ENCODE measurements at regions not wholly inside any gene's neighbourhood (a gene's known extent, or its start where the extent isn't known, plus 50 kb on each side); places are given as distances from the start of the nearest gene placed in this dataset.

GRCh38 chr11:70889411-70889810 lies 363.0 kb downstream of the SHANK2 start:
- H3K27ac ChIP-seq, result no peak overlapping the region
- TF ChIP-seq CTCF (IDR thresholded peaks at IDR 0.05) (no peak), ZFX (IDR thresholded peaks at IDR 0.05; ENCODE audit: borderline replicate concordance) (no peak)

- no peak for TF ChIP-seq ZFX (IDR thresholded peaks at IDR 0.05; ENCODE audit: borderline replicate concordance)
- TF ChIP-seq CTCF (IDR thresholded peaks at IDR 0.05), result no peak
Observed at GRCh38 chr11:70891844-70892380, 360.5 kb downstream of the SHANK2 start.

GRCh38 chr11:70892889-70893288 lies 359.5 kb downstream of the SHANK2 start:
- no peak for TF ChIP-seq ZFX (IDR thresholded peaks at IDR 0.05; ENCODE audit: borderline replicate concordance)
- TF ChIP-seq CTCF (IDR thresholded peaks at IDR 0.05), result no peak
- H3K27ac ChIP-seq, result no peak overlapping the region

More at GRCh38 chr11:70891844-70892380, 360.5 kb downstream of the SHANK2 start:
- H3K27ac ChIP-seq, result no peak overlapping the region

GRCh38 chr11:70894566-70895365 lies 357.6 kb downstream of the SHANK2 start:
- no peak overlapping the region for H3K27ac ChIP-seq
- TF ChIP-seq ZFX (IDR thresholded peaks at IDR 0.05; ENCODE audit: borderline replicate concordance) (no peak), CTCF (IDR thresholded peaks at IDR 0.05) (no peak)

GRCh38 chr11:70895366-70895670 lies 357.1 kb downstream of the SHANK2 start:
- TF ChIP-seq CTCF (IDR thresholded peaks at IDR 0.05) (no peak), ZFX (IDR thresholded peaks at IDR 0.05; ENCODE audit: borderline replicate concordance) (no peak)
- H3K27ac ChIP-seq, result no peak overlapping the region

GRCh38 chr11:70897429-70897828 lies 354.9 kb downstream of the SHANK2 start:
- TF ChIP-seq ZFX (IDR thresholded peaks at IDR 0.05; ENCODE audit: borderline replicate concordance), result no peak
- no peak overlapping the region for H3K27ac ChIP-seq

- H3K27ac ChIP-seq, result no peak overlapping the region
- TF ChIP-seq CTCF (IDR thresholded peaks at IDR 0.05), result no peak
- no peak for TF ChIP-seq ZFX (IDR thresholded peaks at IDR 0.05; ENCODE audit: borderline replicate concordance)
Observed at GRCh38 chr11:70899616-70900015, 352.8 kb downstream of the SHANK2 start.
